Stimulated activated CD4-positive, alpha-beta T cell treated with anti-CD3 and anti-CD28 coated beads, Interleukin-15, amount 100 ng/mL, for 48 hours (primary cell): ENCODE measurements at regions not wholly inside any gene's neighbourhood (a gene's known extent, or its start where the extent isn't known, plus 50 kb on each side); places are given as distances from the start of the nearest gene placed in this dataset.

Source experiments
- DNase-seq, 2 donors: peaks; one replicate each; pipeline ENCODE4 v3.0.0-alpha.2; 2020; ENCODE audit warnings: low read depth in 2 of 2

- no peak for DNase-seq
Measured at GRCh38 chr1:163744301-163744887, 422.6 kb downstream of the NUF2 start.

- no peak for DNase-seq
Measured at GRCh38 chr1:163745204-163745603, 423.4 kb downstream of the NUF2 start.

GRCh38 chr1:163747261-163747660 is 425.5 kb downstream of the NUF2 start:
- no peak for DNase-seq

- no peak for DNase-seq
Measured at GRCh38 chr1:163747855-163748254, 426.1 kb downstream of the NUF2 start.

- no peak for DNase-seq
Measured at GRCh38 chr1:163758977-163759670, 437.4 kb downstream of the NUF2 start.

- DNase-seq, result no peak
Measured at GRCh38 chr1:163761898-163762297, 440.1 kb downstream of the NUF2 start.

- no peak for DNase-seq
Measured at GRCh38 chr1:163766257-163766918, 444.6 kb downstream of the NUF2 start.

GRCh38 chr1:163768576-163768975 is 446.8 kb downstream of the NUF2 start:
- no peak for DNase-seq

- no peak for DNase-seq
Measured at GRCh38 chr1:163770265-163770664, 448.5 kb downstream of the NUF2 start.

- no peak for DNase-seq
Measured at GRCh38 chr1:163771637-163772036, 449.9 kb downstream of the NUF2 start.

GRCh38 chr1:163772246-163772645 is 450.5 kb downstream of the NUF2 start:
- no peak for DNase-seq

- no peak for DNase-seq
Measured at GRCh38 chr1:163773396-163773795, 451.6 kb downstream of the NUF2 start.

- DNase-seq, result no peak
Measured at GRCh38 chr1:163774401-163774945, 452.7 kb downstream of the NUF2 start.

GRCh38 chr1:163774978-163775620 is 453.3 kb downstream of the NUF2 start:
- no peak for DNase-seq

GRCh38 chr1:163777205-163777604 is 455.5 kb downstream of the NUF2 start:
- no peak for DNase-seq

GRCh38 chr1:163781146-163781545 is 459.4 kb downstream of the NUF2 start:
- DNase-seq, result no peak

- no peak for DNase-seq
Measured at GRCh38 chr1:163785868-163786405, 464.2 kb downstream of the NUF2 start.

- DNase-seq, result no peak
Measured at GRCh38 chr1:163789911-163790310, 468.2 kb downstream of the NUF2 start.

- DNase-seq, result no peak
Measured at GRCh38 chr1:163794551-163794950, 472.8 kb downstream of the NUF2 start.

- DNase-seq, result no peak
Measured at GRCh38 chr1:163796394-163796821, 474.7 kb downstream of the NUF2 start.

GRCh38 chr1:163797816-163798215 is 476.1 kb downstream of the NUF2 start:
- DNase-seq, result no peak

- DNase-seq, result no peak
Measured at GRCh38 chr1:163799190-163799805, 477.5 kb downstream of the NUF2 start.
